ENCODE measurements at regions not wholly inside any gene's neighbourhood (a gene's known extent, or its start where the extent isn't known, plus 50 kb on each side); places are given as distances from the start of the nearest gene placed in this dataset.

- H3K27me3 ChIP-seq, result no peaks in the 10 kb centered on the region
- no peak overlapping the region for H3K4me3 ChIP-seq
- no peaks in the 10 kb centered on the region for H3K9me3 ChIP-seq
- no peaks in the 10 kb centered on the region for H3K36me3 ChIP-seq
- no peaks in the 10 kb centered on the region for H3K4me1 ChIP-seq
- ATAC-seq (no peak), DNase-seq (no peak)
- TF ChIP-seq CTCF (IDR thresholded peaks at IDR 0.05), result no peak
- intact Hi-C loops (cut with DNase I), result no loop called here
- H3K27ac ChIP-seq, result no peak overlapping the region
These were observed 391.2 kb downstream of the ANKRD50 start for GRCh38 chr4:124321364-124321763.

GRCh38 chr4:124322234-124323065 lies 390.1 kb downstream of the ANKRD50 start:
- TF ChIP-seq CTCF (IDR thresholded peaks at IDR 0.05), result peak; percentile 69
- intact Hi-C loops (cut with DNase I), result no loop called here

GRCh38 chr4:124325690-124326089 lies 386.8 kb downstream of the ANKRD50 start:
- DNase-seq (no peak), ATAC-seq (peak; percentile 24)
- no peaks in the 10 kb centered on the region for H3K9me3 ChIP-seq
- no peaks in the 10 kb centered on the region for H3K4me1 ChIP-seq
- H3K27ac ChIP-seq, result no peak overlapping the region
- TF ChIP-seq CTCF (IDR thresholded peaks at IDR 0.05), result no peak
- H3K36me3 ChIP-seq, result no peaks in the 10 kb centered on the region
- H3K27me3 ChIP-seq, result no peaks in the 10 kb centered on the region
- H3K4me3 ChIP-seq, result no peak overlapping the region
- intact Hi-C loops (cut with DNase I), result no loop called here

More at GRCh38 chr4:124322234-124323065, 390.1 kb downstream of the ANKRD50 start:
- Histone ChIP-seq H3K36me3 (no peaks in the 10 kb centered on the region), H3K27ac (no peak overlapping the region), H3K4me1 (no peaks in the 10 kb centered on the region), H3K9me3 (no peaks in the 10 kb centered on the region), H3K27me3 (no peaks in the 10 kb centered on the region), H3K4me3 (peak overlapping the region; percentile 12)
- DNase-seq (no peak), ATAC-seq (peak; percentile 56)

- no peaks in the 10 kb centered on the region for H3K27me3 ChIP-seq
- intact Hi-C loops (cut with DNase I), result no loop called here
- H3K27ac ChIP-seq, result no peak overlapping the region
- no peaks in the 10 kb centered on the region for H3K4me1 ChIP-seq
- no peak for DNase-seq
- ATAC-seq, result no peak
- H3K36me3 ChIP-seq, result no peaks in the 10 kb centered on the region
- H3K9me3 ChIP-seq, result no peaks in the 10 kb centered on the region
- H3K4me3 ChIP-seq, result no peak overlapping the region
- TF ChIP-seq CTCF (IDR thresholded peaks at IDR 0.05), result no peak
These were observed 383.4 kb downstream of the ANKRD50 start for GRCh38 chr4:124329134-124329533.

- intact Hi-C loops (cut with DNase I), result no loop called here
- no peaks in the 10 kb centered on the region for H3K36me3 ChIP-seq
- no peaks in the 10 kb centered on the region for H3K4me1 ChIP-seq
- H3K4me3 ChIP-seq, result no peak overlapping the region
- no peaks in the 10 kb centered on the region for H3K27me3 ChIP-seq
- H3K9me3 ChIP-seq, result no peaks in the 10 kb centered on the region
- H3K27ac ChIP-seq, result no peak overlapping the region
- no peak for TF ChIP-seq CTCF (IDR thresholded peaks at IDR 0.05)
- ATAC-seq (no peak), DNase-seq (no peak)
These were observed 382.5 kb downstream of the ANKRD50 start for GRCh38 chr4:124330045-124330444.
